HG03066 (cell line): ENCODE measurements at regions not wholly inside any gene's neighbourhood (a gene's known extent, or its start where the extent isn't known, plus 50 kb on each side); places are given as distances from the start of the nearest gene placed in this dataset.
"Not testable (repeated sequence)": the region's sequence is repeated elsewhere in the genome, so short reads cannot be mapped to it uniquely, and the experiment has no call there.

Source experiments
- ATAC-seq: cut with Tn5 transposase; IDR thresholded peaks from one replicate; pipeline ENCODE4 v1.9.1; 2021; ENCODE audit warnings: low read depth; ENCODE audit not compliant: unreplicated experiment

DNA sequence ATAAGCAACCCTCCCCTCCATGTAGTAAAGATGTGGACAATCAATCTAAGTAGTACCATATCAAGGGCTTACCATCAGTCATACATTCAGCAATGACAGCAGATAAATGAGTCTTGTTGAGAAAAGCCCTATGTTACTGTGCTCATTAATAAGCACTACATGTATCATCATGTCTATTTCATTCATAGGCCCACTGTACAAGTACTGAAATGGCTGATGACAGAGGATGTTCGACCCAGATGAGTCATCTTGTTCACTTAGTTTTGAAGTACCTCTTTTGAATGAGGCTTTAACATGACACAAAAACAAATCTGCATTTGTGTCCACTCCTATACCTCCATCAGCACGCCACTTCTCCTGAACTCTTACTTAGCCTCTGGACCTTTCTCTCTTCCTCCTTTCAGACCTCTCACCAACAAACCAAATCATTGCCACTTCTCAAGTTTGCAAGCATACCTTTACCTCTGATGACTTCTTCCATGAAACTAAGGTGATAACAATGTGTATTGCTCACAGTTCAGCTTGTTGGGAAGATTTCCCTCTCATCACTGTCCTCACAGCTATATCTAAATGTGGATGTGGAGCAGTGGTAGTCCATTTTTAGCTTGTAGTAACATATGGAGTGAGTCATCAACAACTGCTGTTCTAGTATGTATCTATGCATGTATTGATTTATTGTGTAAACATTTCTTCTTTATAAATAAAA, 921.0 kb upstream of the SLC39A10 start:
- ATAC-seq, result no peak

- ATAC-seq, result no peak
Measured at GRCh38 chr2:194730266-194730665, 926.8 kb upstream of the SLC39A10 start.

DNA sequence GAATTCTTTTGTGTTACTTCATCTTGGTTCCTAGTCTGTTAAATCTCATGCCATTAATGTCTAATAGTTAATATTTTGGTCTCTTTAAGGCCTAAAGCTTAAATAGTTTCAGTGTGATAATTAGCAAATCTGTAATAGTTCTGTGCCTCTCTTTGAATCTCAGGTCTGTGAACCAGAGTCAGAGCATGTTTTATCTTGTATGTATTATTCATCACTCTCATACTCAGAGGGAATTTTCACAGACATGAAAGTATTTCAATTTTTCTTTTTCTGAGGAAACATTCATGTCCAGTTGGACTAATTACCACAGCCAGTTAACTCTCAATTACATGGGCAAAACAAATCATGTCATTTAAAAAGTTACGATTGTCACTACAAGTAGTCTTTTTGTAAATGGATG, 931.9 kb upstream of the SLC39A10 start:
- no peak for ATAC-seq

GRCh38 chr2:194723446-194723845, 933.6 kb upstream of the SLC39A10 start:
- no peak for ATAC-seq

DNA sequence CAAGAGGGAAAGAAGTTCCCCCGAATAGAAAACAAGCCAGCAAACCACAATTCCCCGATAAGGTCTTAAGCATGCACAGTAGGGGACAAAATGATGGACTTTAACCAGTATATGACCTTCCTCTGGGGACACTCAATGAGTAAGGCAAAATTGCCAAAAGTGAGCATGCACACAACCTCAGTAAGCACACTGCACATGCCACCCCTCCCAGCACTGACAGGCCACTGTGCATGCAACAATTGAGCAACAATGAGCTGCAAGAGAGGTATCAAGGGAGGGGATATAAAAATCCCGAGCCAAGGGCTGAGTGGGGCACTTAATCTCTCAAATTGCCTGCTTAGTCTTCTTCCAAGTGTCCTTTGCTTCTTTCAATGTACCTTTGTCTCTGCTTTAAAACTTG, 935.8 kb upstream of the SLC39A10 start:
- no peak for ATAC-seq

- ATAC-seq, result no peak
Measured at GRCh38 chr2:194720462-194720861, 936.6 kb upstream of the SLC39A10 start.

DNA sequence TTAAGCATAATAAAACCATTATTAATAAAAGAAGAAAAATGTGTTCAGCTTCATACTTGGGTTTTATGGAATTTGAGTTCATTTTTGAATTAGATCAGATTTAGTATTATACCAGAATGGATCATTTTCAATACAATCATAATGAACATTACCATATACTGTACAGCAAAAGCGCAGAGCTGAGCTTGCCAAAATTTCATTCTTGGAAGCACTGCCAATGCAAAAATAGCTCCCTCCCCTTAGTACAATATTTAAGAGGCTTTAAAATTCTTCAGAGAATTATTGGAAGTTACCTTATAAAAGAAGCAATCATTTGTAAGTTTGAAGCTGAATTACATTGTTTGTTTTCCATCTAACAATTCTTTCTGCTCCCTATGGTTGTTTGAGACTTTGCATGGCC, 938.1 kb upstream of the SLC39A10 start:
- no peak for ATAC-seq

DNA sequence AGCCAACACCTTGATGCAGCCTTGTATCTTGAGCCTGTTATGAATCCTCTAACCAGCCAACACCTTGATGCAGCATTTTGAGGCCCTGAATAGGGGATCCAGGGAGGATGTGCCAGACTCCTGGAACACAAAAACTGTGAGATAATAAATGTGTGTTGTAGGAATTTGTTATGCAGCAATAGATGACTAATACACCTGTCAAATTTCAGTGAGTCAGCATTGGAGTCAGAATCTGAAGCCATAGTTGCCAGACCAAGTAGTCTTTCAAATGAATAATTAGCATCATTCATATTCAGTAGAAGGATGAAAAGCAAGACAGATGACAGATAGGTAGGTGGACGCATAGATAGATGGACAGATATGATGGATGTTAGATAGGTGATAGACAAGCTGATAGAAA, 942.5 kb upstream of the SLC39A10 start:
- no peak for ATAC-seq

- ATAC-seq, result no peak
Measured at GRCh38 chr2:194709840-194710239, 947.2 kb upstream of the SLC39A10 start.

GRCh38 chr2:194706179-194706578, 950.8 kb upstream of the SLC39A10 start:
- no peak for ATAC-seq

DNA sequence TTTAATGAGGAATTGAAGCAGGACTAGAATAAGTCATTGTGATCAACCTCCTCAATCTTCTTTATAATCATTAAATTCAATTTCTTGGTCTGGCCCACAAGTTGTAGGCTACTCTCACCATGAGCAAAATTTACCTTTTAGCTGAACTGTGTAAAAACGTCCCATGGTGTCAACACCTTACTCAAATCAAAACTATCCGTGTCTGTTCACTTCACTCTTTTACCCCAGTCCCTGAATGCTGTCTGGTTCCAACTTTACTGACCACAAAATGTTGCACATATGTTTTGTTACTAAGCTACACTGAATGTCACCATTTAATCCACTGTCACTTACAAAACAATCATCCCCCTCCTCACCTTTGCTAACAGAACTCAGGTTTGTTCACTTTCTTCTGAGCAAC, 951.6 kb upstream of the SLC39A10 start:
- no peak for ATAC-seq

DNA sequence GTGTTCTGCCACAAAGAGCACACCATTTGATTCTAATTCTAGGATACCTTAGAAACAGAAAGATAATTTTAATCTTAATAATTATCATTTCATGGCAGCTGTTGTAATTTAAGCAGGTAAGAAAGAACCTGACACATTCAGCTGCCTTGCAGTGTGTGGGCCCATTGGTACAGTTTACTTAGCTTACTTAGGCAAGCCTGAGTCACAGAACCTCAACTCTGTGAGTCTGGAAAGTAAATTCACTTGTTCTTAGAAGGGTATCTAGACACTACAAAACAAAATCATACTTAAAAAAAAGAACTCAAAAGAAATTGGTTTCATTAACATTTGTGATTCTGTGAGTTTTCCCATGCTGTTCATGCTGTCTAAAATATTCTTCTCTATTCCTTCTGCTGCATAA, 956.3 kb upstream of the SLC39A10 start:
- ATAC-seq, result no peak

- no peak for ATAC-seq
Measured at GRCh38 chr2:194700116-194700515, 956.9 kb upstream of the SLC39A10 start.

DNA sequence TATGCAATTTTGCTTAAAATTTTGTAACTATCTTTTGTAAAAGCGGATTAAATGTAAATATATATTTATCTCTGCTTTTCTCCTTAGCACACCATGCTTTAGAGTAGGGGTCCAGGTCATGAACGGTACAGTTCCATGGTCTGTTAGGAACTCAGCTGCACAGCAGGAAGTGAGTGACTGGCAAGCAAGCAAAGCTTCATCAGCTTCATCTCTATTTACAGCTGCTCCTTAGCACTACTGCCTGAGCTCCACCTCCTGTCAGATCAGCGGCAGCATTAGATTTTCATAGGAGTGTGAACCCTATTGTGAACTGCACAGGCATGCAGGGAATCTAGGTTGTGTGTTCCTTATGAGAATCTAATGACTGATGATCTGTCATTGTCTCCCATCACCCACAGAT, 959.0 kb upstream of the SLC39A10 start:
- ATAC-seq, result no peak

DNA sequence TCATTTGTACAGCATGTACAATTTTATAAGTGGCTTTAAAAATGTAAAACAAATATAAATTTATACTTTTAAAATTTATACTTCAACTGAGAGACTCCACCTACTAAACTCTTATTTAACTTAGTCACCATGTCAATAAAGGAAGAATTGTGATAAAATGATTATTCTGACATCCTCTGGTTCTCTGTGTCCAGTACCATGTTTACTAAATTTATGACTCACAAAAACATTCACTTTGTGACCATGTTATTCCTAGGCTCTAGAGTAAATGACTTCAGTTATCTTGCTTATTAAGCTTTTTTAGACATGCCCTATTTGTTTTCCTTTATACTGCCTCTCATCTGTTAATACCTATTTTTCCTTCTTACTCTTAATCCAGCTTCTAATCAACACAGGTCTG, 959.6 kb upstream of the SLC39A10 start:
- no peak for ATAC-seq

DNA sequence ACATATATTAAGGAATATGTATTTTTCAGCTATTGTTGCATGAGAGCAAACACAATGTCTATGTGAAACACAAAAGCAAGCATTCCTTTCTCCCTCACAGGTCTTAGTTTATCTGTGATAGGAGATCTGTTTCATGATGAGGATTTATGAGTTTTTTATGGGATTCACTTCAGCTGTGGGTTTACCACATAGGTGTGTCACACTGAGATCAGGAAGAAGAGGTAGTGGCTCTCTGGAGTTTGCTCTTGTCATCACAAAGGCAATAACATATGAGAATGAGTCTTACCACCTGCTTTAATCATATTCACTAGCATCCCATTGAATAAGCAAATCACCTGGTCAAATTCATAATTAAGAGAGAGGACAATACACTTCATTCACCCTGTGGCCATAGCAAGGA, 960.3 kb upstream of the SLC39A10 start:
- no peak for ATAC-seq

GRCh38 chr2:194686569-194686968, 970.5 kb upstream of the SLC39A10 start:
- no peak for ATAC-seq

- no peak for ATAC-seq
Measured at GRCh38 chr2:194674043-194674442, 983.0 kb upstream of the SLC39A10 start.

GRCh38 chr2:194672994-194673393, 984.0 kb upstream of the SLC39A10 start:
- no peak for ATAC-seq

GRCh38 chr2:194661431-194661830, 995.6 kb upstream of the SLC39A10 start:
- ATAC-seq, result no peak

- not testable (repeated sequence) for ATAC-seq
Measured at GRCh38 chr2:194639057-194639456, 1018.0 kb upstream of the SLC39A10 start.

DNA sequence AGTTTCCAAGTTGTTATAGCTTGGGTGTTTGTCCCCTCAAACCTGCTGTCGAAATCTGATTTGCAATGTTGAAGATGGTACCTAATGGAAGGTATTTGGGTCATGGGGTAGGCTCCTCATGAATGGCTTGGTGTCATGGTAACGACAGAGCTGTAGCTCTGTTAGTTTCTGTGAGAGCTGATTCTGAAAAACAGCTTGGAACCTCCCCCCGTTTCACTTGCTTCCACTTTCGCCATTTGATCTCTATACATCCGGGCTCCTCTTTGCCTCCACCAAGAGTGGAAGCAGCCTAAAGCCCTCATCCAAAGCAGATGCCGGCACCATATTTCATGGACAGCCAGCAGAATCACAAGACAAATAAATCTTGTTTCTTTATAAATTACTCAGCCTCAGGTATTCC, 1035.1 kb upstream of the SLC39A10 start:
- ATAC-seq, result no peak

DNA sequence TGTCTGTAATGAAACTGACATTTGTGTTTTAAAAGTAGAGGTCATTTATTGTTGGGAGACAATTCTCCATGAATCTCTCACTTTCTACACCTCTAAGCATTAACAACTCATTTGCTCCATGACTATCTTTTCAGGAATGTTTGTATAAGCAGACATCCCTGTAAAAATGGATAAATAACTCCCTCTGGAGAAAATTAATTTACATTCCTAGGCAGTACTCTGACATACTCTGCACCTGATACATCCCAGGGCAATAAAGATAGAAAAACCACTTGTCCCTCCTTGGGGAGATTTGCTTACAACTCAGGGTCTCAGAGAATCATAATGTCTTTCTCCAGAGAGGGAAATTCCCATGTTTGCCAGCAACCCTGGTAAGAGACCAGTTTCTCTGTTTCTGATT, 1037.7 kb upstream of the SLC39A10 start:
- no peak for ATAC-seq
